Osteocyte (in vitro differentiated cells): ENCODE measurements at regions not wholly inside any gene's neighbourhood (a gene's known extent, or its start where the extent isn't known, plus 50 kb on each side); places are given as distances from the start of the nearest gene placed in this dataset.

Experiments
- DNase-seq: peaks from one replicate; pipeline ENCODE4 v3.0.0; 2021; ENCODE audit warnings: mixed read lengths; ENCODE audit not compliant: unreplicated experiment; ENCODE audit errors: extremely low spot score
- H3K27ac Mint-ChIP-seq: one replicate; pipeline ENCODE4 v1.8.0; 2021; ENCODE audit warnings: mild to moderate bottlenecking, mixed read lengths; ENCODE audit not compliant: unreplicated experiment
- H3K27me3 Mint-ChIP-seq: one replicate; pipeline ENCODE4 v1.8.0; 2021; ENCODE audit warnings: mixed read lengths; ENCODE audit not compliant: unreplicated experiment
- H3K36me3 Mint-ChIP-seq: one replicate; pipeline ENCODE4 v1.8.0; 2021; ENCODE audit warnings: mixed read lengths; ENCODE audit not compliant: unreplicated experiment
- H3K4me1 Mint-ChIP-seq: one replicate; pipeline ENCODE4 v1.8.0; 2021; ENCODE audit warnings: mixed read lengths; ENCODE audit not compliant: unreplicated experiment
- H3K4me3 Mint-ChIP-seq: one replicate; pipeline ENCODE4 v1.8.0; 2021; ENCODE audit warnings: mild to moderate bottlenecking, moderate library complexity, mixed read lengths; ENCODE audit not compliant: unreplicated experiment
- H3K9me3 Mint-ChIP-seq: one replicate; pipeline ENCODE4 v1.8.0; 2021; ENCODE audit warnings: mixed read lengths; ENCODE audit not compliant: unreplicated experiment
- CTCF ChIP-seq: fragments of 200-600 bp; sonication (generic); IDR thresholded peaks from 2 replicates; pipeline ENCODE4 v1.5.0; 2021; ENCODE audit warnings: antibody characterized with exemption, mild to moderate bottlenecking, moderate library complexity

GRCh38 chr6:21648475-21649050 lies 55.0 kb downstream of the SOX4 start:
- DNase-seq, result no peak
- H3K4me1 Mint-ChIP-seq, result no peaks in the 10 kb centered on the region
- H3K27me3 Mint-ChIP-seq, result no peaks in the 10 kb centered on the region
- no peaks in the 10 kb centered on the region for H3K9me3 Mint-ChIP-seq
- H3K27ac Mint-ChIP-seq, result no peak overlapping the region
- H3K4me3 Mint-ChIP-seq, result no peak overlapping the region
- TF ChIP-seq CTCF, result no peak
- no peaks in the 10 kb centered on the region for H3K36me3 Mint-ChIP-seq

- H3K4me1 Mint-ChIP-seq, result no peaks in the 10 kb centered on the region
- TF ChIP-seq CTCF, result no peak
- H3K27ac Mint-ChIP-seq, result no peak overlapping the region
- DNase-seq, result no peak
- H3K4me3 Mint-ChIP-seq, result no peak overlapping the region
- H3K27me3 Mint-ChIP-seq, result no peaks in the 10 kb centered on the region
- H3K36me3 Mint-ChIP-seq, result no peaks in the 10 kb centered on the region
- H3K9me3 Mint-ChIP-seq, result no peaks in the 10 kb centered on the region
Measured at GRCh38 chr6:21653323-21653722, 59.8 kb downstream of the SOX4 start.

GRCh38 chr6:21653905-21654304 lies 60.4 kb downstream of the SOX4 start:
- no peaks in the 10 kb centered on the region for H3K9me3 Mint-ChIP-seq
- no peak for DNase-seq
- H3K27me3 Mint-ChIP-seq, result no peaks in the 10 kb centered on the region
- H3K4me3 Mint-ChIP-seq, result no peak overlapping the region
- no peaks in the 10 kb centered on the region for H3K36me3 Mint-ChIP-seq
- H3K27ac Mint-ChIP-seq, result no peak overlapping the region
- TF ChIP-seq CTCF, result no peak
- H3K4me1 Mint-ChIP-seq, result no peaks in the 10 kb centered on the region

GRCh38 chr6:21654361-21654760 lies 60.8 kb downstream of the SOX4 start:
- no peak for TF ChIP-seq CTCF
- no peaks in the 10 kb centered on the region for H3K4me1 Mint-ChIP-seq
- H3K4me3 Mint-ChIP-seq, result no peak overlapping the region
- no peak for DNase-seq
- H3K9me3 Mint-ChIP-seq, result no peaks in the 10 kb centered on the region
- H3K27me3 Mint-ChIP-seq, result no peaks in the 10 kb centered on the region
- no peaks in the 10 kb centered on the region for H3K36me3 Mint-ChIP-seq
- no peak overlapping the region for H3K27ac Mint-ChIP-seq

GRCh38 chr6:21663966-21664313 lies 70.4 kb downstream of the SOX4 start:
- H3K4me3 Mint-ChIP-seq, result peak overlapping the region; percentile 81
- no peaks in the 10 kb centered on the region for H3K36me3 Mint-ChIP-seq
- no peak for DNase-seq
- peaks cover 30% of the 10 kb centered on the region for H3K4me1 Mint-ChIP-seq
- no peak for TF ChIP-seq CTCF
- peaks cover 59% of the 10 kb centered on the region for H3K27me3 Mint-ChIP-seq
- H3K27ac Mint-ChIP-seq, result no peak overlapping the region
- H3K9me3 Mint-ChIP-seq, result no peaks in the 10 kb centered on the region
